Activated B cell treated with CpG ODN at 0.5 μM for 24 hours (primary cell): ENCODE measurements at regions not wholly inside any gene's neighbourhood (a gene's known extent, or its start where the extent isn't known, plus 50 kb on each side); places are given as distances from the start of the nearest gene placed in this dataset.

Experiments used
- ATAC-seq: fragments of 200-7000 bp; cut with Tn5 transposase; one replicate; pipeline ENCODE4 v1.10.0; 2021; ENCODE audit warnings: low read depth, mild to moderate bottlenecking, moderate library complexity
- CTCF ChIA-PET: fragments of 350-600 bp; sonication (Branson Sonifier 250); formaldehyde crosslinking; loops from one replicate; lab custom pipeline; 2021; ENCODE audit warnings: antibody characterized with exemption; lab: Charles Lee
- POLR2A ChIA-PET: fragments of 350-600 bp; sonication (Branson Sonifier 250); formaldehyde crosslinking; loops from one replicate; lab custom pipeline; 2021; ENCODE audit warnings: antibody characterized with exemption; lab: Charles Lee
- DNase-seq: peaks from one replicate; pipeline ENCODE4 v3.0.0; 2022
- H3K27ac Mint-ChIP-seq: one replicate; pipeline ENCODE4 v1.8.0; 2020; ENCODE audit warnings: mixed read lengths
- H3K27me3 Mint-ChIP-seq: one replicate; pipeline ENCODE4 v1.8.0; 2021; ENCODE audit warnings: mixed read lengths
- H3K36me3 Mint-ChIP-seq: one replicate; pipeline ENCODE4 v1.8.0; 2021; ENCODE audit warnings: low read depth, mixed read lengths
- H3K4me1 Mint-ChIP-seq: one replicate; pipeline ENCODE4 v1.8.0; 2021; ENCODE audit warnings: mixed read lengths
- H3K4me3 Mint-ChIP-seq: one replicate; pipeline ENCODE4 v1.8.0; 2020; ENCODE audit warnings: mild to moderate bottlenecking, mixed read lengths
- H3K9me3 Mint-ChIP-seq: one replicate; pipeline ENCODE4 v1.8.0; 2020; ENCODE audit warnings: mixed read lengths
- intact Hi-C: fragments of 100-400 bp; cut with micrococcal nuclease; formaldehyde crosslinking; loops from one replicate; pipeline ENCODE4 v1.15.1; 2024
- TF ChIP-seq, protein P1 (sequence below): fragments of 200-600 bp; IDR thresholded peaks from one replicate; pipeline ENCODE4 v1.8.0; 2022; ENCODE audit warnings: antibody characterized with exemption, mild to moderate bottlenecking

GRCh38 chr12:94078736-94079509 is 69.5 kb upstream of the PLXNC1 start:
- peaks cover 6% of the 10 kb centered on the region for H3K9me3 Mint-ChIP-seq
- H3K4me1 Mint-ChIP-seq: no peaks in the 10 kb centered on the region
- POLR2A ChIA-PET: no interaction called here
- H3K4me3 Mint-ChIP-seq: no peak overlapping the region
- H3K27me3 Mint-ChIP-seq: peaks cover 30% of the 10 kb centered on the region
- no peak overlapping the region for H3K27ac Mint-ChIP-seq
- ATAC-seq (no peak), DNase-seq (no peak)
- CTCF ChIA-PET: interaction anchor here (1.5 kb wide), 1 partner anchor 23 kb away, joined by 5 read pairs; no protein-coding TSS in a partner anchor
- no peaks in the 10 kb centered on the region for H3K36me3 Mint-ChIP-seq
- TF ChIP-seq, protein P1, sequence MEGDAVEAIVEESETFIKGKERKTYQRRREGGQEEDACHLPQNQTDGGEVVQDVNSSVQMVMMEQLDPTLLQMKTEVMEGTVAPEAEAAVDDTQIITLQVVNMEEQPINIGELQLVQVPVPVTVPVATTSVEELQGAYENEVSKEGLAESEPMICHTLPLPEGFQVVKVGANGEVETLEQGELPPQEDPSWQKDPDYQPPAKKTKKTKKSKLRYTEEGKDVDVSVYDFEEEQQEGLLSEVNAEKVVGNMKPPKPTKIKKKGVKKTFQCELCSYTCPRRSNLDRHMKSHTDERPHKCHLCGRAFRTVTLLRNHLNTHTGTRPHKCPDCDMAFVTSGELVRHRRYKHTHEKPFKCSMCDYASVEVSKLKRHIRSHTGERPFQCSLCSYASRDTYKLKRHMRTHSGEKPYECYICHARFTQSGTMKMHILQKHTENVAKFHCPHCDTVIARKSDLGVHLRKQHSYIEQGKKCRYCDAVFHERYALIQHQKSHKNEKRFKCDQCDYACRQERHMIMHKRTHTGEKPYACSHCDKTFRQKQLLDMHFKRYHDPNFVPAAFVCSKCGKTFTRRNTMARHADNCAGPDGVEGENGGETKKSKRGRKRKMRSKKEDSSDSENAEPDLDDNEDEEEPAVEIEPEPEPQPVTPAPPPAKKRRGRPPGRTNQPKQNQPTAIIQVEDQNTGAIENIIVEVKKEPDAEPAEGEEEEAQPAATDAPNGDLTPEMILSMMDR: no peak
- intact Hi-C loops: no loop called here

DNA sequence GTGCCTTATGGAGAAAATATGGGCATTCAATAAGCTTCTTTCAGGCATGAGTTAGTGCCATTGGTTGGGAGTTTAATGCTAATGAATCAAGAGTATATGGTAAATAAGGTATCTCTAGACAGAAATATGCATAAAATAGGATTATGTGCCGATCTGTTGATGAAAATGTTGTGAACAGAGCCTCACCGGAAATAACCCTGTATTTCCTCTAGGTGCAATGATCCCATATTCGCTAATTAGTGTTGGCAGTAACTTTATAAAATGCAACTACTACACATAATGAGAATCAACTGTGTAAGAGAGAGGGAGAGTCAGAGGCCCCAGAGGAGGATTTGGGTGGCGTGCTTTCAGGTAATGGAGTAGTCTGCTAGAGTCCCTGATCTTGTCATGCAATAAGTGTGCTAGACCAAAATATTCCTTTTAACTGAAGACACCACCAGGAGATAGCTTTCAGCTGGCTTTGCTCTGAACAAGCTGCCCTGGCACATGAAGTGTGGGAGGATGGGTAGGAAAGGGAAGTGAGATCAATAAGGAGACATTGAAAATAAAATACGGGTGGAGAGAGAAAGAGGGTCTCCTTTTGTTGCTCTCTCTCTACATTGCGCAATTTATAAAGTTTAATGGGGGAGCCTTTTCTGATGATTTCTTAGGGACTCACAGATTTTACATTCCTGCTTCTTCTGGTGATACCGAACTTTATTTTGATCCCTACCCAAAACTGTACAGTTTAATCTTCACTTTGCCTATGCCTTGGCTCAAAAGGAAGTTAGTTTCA is 68.6 kb upstream of the PLXNC1 start:
- TF ChIP-seq, protein P1: no peak
- H3K4me3 Mint-ChIP-seq: no peak overlapping the region
- peaks cover 6% of the 10 kb centered on the region for H3K9me3 Mint-ChIP-seq
- peaks cover 26% of the 10 kb centered on the region for H3K27me3 Mint-ChIP-seq
- H3K27ac Mint-ChIP-seq: no peak overlapping the region
- DNase-seq (no peak), ATAC-seq (no peak)
- ChIA-PET CTCF (interaction anchor here (1.5 kb wide), 1 partner anchor 22 kb away, joined by 5 read pairs; no protein-coding TSS in a partner anchor), POLR2A (no interaction called here)
- no peaks in the 10 kb centered on the region for H3K36me3 Mint-ChIP-seq
- H3K4me1 Mint-ChIP-seq: no peaks in the 10 kb centered on the region
- intact Hi-C loops: no loop called here

GRCh38 chr12:94080341-94081009 is 67.9 kb upstream of the PLXNC1 start:
- Mint-ChIP-seq H3K27ac (no peak overlapping the region), H3K9me3 (peaks cover 6% of the 10 kb centered on the region), H3K4me3 (no peak overlapping the region), H3K36me3 (no peaks in the 10 kb centered on the region), H3K4me1 (no peaks in the 10 kb centered on the region), H3K27me3 (peaks cover 29% of the 10 kb centered on the region)
- ChIA-PET CTCF (no interaction called here), POLR2A (no interaction called here)
- no peak for ATAC-seq
- DNase-seq: no peak
- TF ChIP-seq, protein P1: no peak
- intact Hi-C loops: no loop called here

- POLR2A ChIA-PET: no interaction called here
- no peaks in the 10 kb centered on the region for H3K4me1 Mint-ChIP-seq
- intact Hi-C loops: no loop called here
- H3K27ac Mint-ChIP-seq: no peak overlapping the region
- TF ChIP-seq, protein P1: no peak
- peaks cover 26% of the 10 kb centered on the region for H3K27me3 Mint-ChIP-seq
- CTCF ChIA-PET: interaction anchor here (0.9 kb wide), 1 partner anchor 21 kb away, joined by 3 read pairs; no protein-coding TSS in a partner anchor
- H3K9me3 Mint-ChIP-seq: peaks cover 4% of the 10 kb centered on the region
- no peak overlapping the region for H3K4me3 Mint-ChIP-seq
- no peaks in the 10 kb centered on the region for H3K36me3 Mint-ChIP-seq
- DNase-seq (no peak), ATAC-seq (no peak)
Measured at GRCh38 chr12:94082690-94083089, 65.7 kb upstream of the PLXNC1 start.
